ENCODE measurements at regions not wholly inside any gene's neighbourhood (a gene's known extent, or its start where the extent isn't known, plus 50 kb on each side); places are given as distances from the start of the nearest gene placed in this dataset.

DNA sequence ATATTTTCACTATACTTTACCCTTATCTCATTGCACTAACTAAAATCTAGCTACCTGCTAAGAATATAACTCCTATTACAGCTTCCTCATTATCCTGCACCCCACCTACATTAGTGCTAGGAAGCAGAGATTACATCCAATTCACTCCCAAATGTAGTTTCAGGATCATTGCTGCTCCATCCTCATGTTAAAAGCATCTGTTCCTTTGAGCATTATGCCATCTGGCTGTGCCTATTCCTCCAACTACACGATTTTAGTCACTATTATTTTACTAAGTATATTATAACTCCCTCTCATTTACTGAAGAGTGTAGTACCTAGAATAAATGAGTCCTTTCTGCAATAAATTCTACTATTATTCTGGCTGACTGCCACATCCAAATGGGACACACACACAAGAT, 1586.9 kb downstream of the TECRL start:
- no peaks in the 10 kb centered on the region for H3K27me3 ChIP-seq (ENCODE audit: low read depth)
- no peak overlapping the region for H3K4me3 ChIP-seq
- intact Hi-C loops (cut with DNase I): no loop called here
- no peaks in the 10 kb centered on the region for H3K36me3 ChIP-seq
- DNase-seq: no peak
- TF ChIP-seq, protein P1, sequence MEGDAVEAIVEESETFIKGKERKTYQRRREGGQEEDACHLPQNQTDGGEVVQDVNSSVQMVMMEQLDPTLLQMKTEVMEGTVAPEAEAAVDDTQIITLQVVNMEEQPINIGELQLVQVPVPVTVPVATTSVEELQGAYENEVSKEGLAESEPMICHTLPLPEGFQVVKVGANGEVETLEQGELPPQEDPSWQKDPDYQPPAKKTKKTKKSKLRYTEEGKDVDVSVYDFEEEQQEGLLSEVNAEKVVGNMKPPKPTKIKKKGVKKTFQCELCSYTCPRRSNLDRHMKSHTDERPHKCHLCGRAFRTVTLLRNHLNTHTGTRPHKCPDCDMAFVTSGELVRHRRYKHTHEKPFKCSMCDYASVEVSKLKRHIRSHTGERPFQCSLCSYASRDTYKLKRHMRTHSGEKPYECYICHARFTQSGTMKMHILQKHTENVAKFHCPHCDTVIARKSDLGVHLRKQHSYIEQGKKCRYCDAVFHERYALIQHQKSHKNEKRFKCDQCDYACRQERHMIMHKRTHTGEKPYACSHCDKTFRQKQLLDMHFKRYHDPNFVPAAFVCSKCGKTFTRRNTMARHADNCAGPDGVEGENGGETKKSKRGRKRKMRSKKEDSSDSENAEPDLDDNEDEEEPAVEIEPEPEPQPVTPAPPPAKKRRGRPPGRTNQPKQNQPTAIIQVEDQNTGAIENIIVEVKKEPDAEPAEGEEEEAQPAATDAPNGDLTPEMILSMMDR (IDR thresholded peaks at IDR 0.05): no peak
- no peaks in the 10 kb centered on the region for H3K9me3 ChIP-seq
- ATAC-seq: no peak
- no peaks in the 10 kb centered on the region for H3K4me1 ChIP-seq
- H3K27ac ChIP-seq: no peak overlapping the region

DNA sequence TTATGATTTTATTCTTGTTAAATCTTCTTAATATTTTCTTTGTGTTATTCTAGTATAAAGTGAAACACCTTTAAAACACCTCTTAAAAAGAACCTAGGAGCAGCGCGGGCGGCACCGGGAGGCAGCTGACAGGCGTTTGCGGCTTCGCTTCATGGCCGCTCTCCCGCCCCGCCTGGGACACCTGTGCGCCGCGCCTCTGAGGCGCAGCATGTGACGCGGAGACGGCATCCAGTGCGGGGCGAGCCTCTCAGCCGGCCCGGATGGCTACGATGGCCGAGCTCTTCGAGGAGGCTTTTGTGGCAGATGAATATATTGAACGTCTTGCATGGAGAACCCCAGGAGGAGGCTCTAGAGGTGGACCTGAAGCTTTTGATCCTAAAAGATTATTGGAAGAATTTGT, 1592.7 kb downstream of the TECRL start:
- intact Hi-C loops (cut with DNase I): no loop called here
- Histone ChIP-seq H3K4me3 (no peak overlapping the region), H3K27ac (no peak overlapping the region), H3K27me3 (ENCODE audit: low read depth) (no peaks in the 10 kb centered on the region), H3K36me3 (no peaks in the 10 kb centered on the region), H3K9me3 (no peaks in the 10 kb centered on the region), H3K4me1 (no peaks in the 10 kb centered on the region)
- TF ChIP-seq, protein P1 (IDR thresholded peaks at IDR 0.05): no peak
- ATAC-seq (no peak), DNase-seq (peak; percentile 31)

DNA sequence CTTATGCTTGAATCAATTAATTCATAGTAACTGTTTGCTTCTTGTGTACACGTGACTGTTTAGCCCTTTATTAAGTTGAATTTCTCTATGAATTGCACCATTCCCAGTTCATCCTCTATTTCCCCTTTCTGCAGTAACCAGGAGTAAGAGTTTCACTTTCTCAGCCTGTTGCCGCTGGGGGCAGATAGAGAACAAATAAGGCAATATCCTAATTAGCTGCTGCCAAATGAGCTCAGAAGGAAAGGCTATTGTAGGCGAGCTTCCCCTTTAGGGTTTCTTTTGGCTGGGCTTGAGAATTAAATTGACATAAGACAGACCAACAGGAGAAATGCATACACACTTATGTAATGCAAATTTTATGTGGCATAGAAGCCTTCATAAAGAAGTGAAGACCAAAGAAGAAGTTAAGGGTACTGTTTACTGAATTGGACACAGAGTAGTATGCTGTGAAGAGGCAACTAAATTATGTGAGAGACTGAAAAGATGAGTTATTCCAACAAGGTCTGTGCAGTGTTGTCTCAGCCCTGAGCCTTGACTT, 1594.7 kb downstream of the TECRL start:
- DNase-seq (no peak), ATAC-seq (no peak)
- H3K4me3 ChIP-seq: no peak overlapping the region
- no peak overlapping the region for H3K27ac ChIP-seq
- no peaks in the 10 kb centered on the region for H3K9me3 ChIP-seq
- intact Hi-C loops (cut with DNase I): no loop called here
- H3K4me1 ChIP-seq: no peaks in the 10 kb centered on the region
- H3K36me3 ChIP-seq: no peaks in the 10 kb centered on the region
- TF ChIP-seq, protein P1 (IDR thresholded peaks at IDR 0.05): no peak
- no peaks in the 10 kb centered on the region for H3K27me3 ChIP-seq (ENCODE audit: low read depth)

DNA sequence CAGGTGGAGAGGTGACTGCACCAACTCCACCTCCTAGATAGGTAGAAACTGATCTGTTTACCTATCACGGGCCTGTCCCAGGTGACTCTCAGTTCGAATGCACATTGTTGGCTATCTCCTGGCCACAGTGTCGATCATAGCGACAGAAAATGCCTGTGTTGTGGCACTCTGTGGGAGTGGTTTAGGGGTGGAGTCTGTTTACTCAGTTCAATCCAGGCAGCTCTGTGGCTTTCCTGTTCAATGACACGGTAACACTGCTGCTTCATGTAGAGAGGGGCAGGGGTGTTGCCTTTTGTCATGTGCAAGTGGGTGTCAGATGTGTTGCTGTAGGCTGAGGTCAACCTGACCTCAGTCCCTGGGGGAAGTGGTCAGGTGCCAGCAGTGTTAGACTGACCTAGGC, 1602.4 kb downstream of the TECRL start:
- ATAC-seq (no peak), DNase-seq (no peak)
- no peaks in the 10 kb centered on the region for H3K36me3 ChIP-seq
- no peak overlapping the region for H3K4me3 ChIP-seq
- H3K9me3 ChIP-seq: no peaks in the 10 kb centered on the region
- no peak overlapping the region for H3K27ac ChIP-seq
- TF ChIP-seq, protein P1 (IDR thresholded peaks at IDR 0.05): no peak
- intact Hi-C loops (cut with DNase I): no loop called here
- no peaks in the 10 kb centered on the region for H3K4me1 ChIP-seq
- no peaks in the 10 kb centered on the region for H3K27me3 ChIP-seq (ENCODE audit: low read depth)

DNA sequence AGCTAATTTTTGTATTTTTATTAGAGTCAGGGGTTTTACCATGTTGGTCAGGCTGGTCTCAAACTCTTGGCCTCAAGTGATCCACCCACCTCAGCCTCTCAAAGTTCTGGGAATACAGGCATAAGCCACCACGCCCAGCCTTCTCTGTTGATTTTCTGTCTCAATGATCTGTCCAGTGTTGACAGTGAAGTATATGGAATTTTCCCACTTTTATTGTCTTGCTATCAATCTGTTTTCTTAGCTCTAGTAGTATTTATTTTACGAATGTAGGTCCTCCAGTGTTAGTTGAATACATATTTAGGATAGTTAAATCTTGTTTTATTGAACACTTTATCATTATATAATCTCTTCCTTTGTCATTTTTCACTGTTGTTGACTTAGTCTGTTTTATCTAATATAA, 1603.9 kb downstream of the ADGRL3 start:
- intact Hi-C loops (cut with DNase I): no loop called here
- Histone ChIP-seq H3K4me1 (no peaks in the 10 kb centered on the region), H3K27me3 (ENCODE audit: low read depth) (no peaks in the 10 kb centered on the region), H3K4me3 (no peak overlapping the region), H3K36me3 (no peaks in the 10 kb centered on the region), H3K9me3 (no peaks in the 10 kb centered on the region), H3K27ac (no peak overlapping the region)
- TF ChIP-seq, protein P1 (IDR thresholded peaks at IDR 0.05): no peak
- no peak for DNase-seq
- no peak for ATAC-seq

DNA sequence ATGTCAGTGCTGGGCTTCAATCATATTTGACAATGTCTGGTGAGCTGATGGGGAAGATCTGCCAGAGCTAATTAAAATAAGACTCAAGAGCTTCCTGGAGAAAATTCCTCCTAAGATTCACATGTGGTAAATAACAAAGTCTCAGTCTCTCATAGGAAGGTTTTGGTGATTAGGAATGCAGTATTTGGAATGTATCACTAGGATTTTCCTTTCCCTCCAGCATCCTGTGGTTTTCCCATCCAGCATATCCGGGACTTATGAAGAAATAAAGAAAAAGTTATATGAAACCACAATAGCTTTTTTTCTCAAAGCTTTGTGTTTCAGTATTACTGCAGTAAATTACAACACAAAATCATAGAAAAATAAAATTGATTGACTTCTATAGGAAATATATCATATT, 1597.1 kb downstream of the ADGRL3 start:
- intact Hi-C loops (cut with DNase I): no loop called here
- ATAC-seq (no peak), DNase-seq (no peak)
- TF ChIP-seq, protein P1 (IDR thresholded peaks at IDR 0.05): no peak
- no peaks in the 10 kb centered on the region for H3K9me3 ChIP-seq
- no peaks in the 10 kb centered on the region for H3K36me3 ChIP-seq
- no peak overlapping the region for H3K4me3 ChIP-seq
- H3K27ac ChIP-seq: no peak overlapping the region
- no peaks in the 10 kb centered on the region for H3K27me3 ChIP-seq (ENCODE audit: low read depth)
- H3K4me1 ChIP-seq: no peaks in the 10 kb centered on the region

Data from lower lobe of right lung (tissue), 2 donors.